HL-60 (cell line): ENCODE measurements at regions not wholly inside any gene's neighbourhood (a gene's known extent, or its start where the extent isn't known, plus 50 kb on each side); places are given as distances from the start of the nearest gene placed in this dataset.

Experiments
- CTCF ChIP-seq: IDR thresholded peaks from one replicate; pipeline ENCODE4 v1.5.1; 2011; ENCODE audit warnings: low read length, control low read depth, inconsistent platforms; ENCODE audit not compliant: insufficient read depth
- GABPA ChIP-seq: IDR thresholded peaks from 2 replicates; pipeline ENCODE4 v1.6.1; 2012; ENCODE audit warnings: low read depth
- POLR2AphosphoS5 ChIP-seq: IDR thresholded peaks from 2 replicates; pipeline ENCODE4 v1.6.1; 2012; ENCODE audit warnings: low read depth
- REST ChIP-seq: IDR thresholded peaks from 2 replicates; pipeline ENCODE4 v1.6.1; 2012; ENCODE audit warnings: low read depth; ENCODE audit not compliant: insufficient replicate concordance
- SPI1 ChIP-seq: IDR thresholded peaks from 2 replicates; pipeline ENCODE4 v1.6.1; 2012; ENCODE audit warnings: low read depth, mild to moderate bottlenecking, borderline replicate concordance

GRCh38 chr10:83736008-83736407, 403.3 kb upstream of the GHITM start:
- TF ChIP-seq CTCF (no peak), REST (no peak), POLR2AphosphoS5 (no peak), SPI1 (no peak), GABPA (no peak)
